M059J (cell line): ENCODE measurements at regions not wholly inside any gene's neighbourhood (a gene's known extent, or its start where the extent isn't known, plus 50 kb on each side); places are given as distances from the start of the nearest gene placed in this dataset.
"Not testable (repeated sequence)": the region's sequence is repeated elsewhere in the genome, so short reads cannot be mapped to it uniquely, and the experiment has no call there.

Experiments
- DNase-seq: peaks from one replicate; pipeline ENCODE4 v3.0.0-alpha.2; 2012; ENCODE audit warnings: low read depth

GRCh38 chr2:128598260-128598659, 279.6 kb upstream of the HS6ST1 start:
- not testable (repeated sequence) for DNase-seq

GRCh38 chr2:128598862-128599441, 280.3 kb upstream of the HS6ST1 start:
- DNase-seq = no peak

GRCh38 chr2:128599700-128600099, 281.0 kb upstream of the HS6ST1 start:
- no peak for DNase-seq

- no peak for DNase-seq
Observed at GRCh38 chr2:128600581-128601297, 282.1 kb upstream of the HS6ST1 start.

- DNase-seq = no peak
Observed at GRCh38 chr2:128601298-128602037, 282.8 kb upstream of the HS6ST1 start.

GRCh38 chr2:128602038-128602698, 283.5 kb upstream of the HS6ST1 start:
- no peak for DNase-seq

GRCh38 chr2:128602699-128603101, 284.0 kb upstream of the HS6ST1 start:
- no peak for DNase-seq

- DNase-seq = no peak
Observed at GRCh38 chr2:128603411-128603924, 284.8 kb upstream of the HS6ST1 start.

GRCh38 chr2:128604045-128604444, 285.4 kb upstream of the HS6ST1 start:
- no peak for DNase-seq

- DNase-seq = not testable (repeated sequence)
Observed at GRCh38 chr2:128604581-128604980, 285.9 kb upstream of the HS6ST1 start.

GRCh38 chr2:128605421-128605820, 286.8 kb upstream of the HS6ST1 start:
- no peak for DNase-seq

- no peak for DNase-seq
Observed at GRCh38 chr2:128605931-128606330, 287.3 kb upstream of the HS6ST1 start.

GRCh38 chr2:128606837-128607236, 288.2 kb upstream of the HS6ST1 start:
- DNase-seq = no peak

GRCh38 chr2:128607440-128607839, 288.8 kb upstream of the HS6ST1 start:
- DNase-seq = no peak

- DNase-seq = peak; percentile 6
Observed at GRCh38 chr2:128607911-128608506, 289.3 kb upstream of the HS6ST1 start.

GRCh38 chr2:128608921-128609880, 290.5 kb upstream of the HS6ST1 start:
- DNase-seq = no peak

- DNase-seq = no peak
Observed at GRCh38 chr2:128610496-128610895, 291.8 kb upstream of the HS6ST1 start.

- DNase-seq = no peak
Observed at GRCh38 chr2:128611421-128612320, 293.0 kb upstream of the HS6ST1 start.

GRCh38 chr2:128612628-128613027, 294.0 kb upstream of the HS6ST1 start:
- no peak for DNase-seq

GRCh38 chr2:128613351-128613750, 294.7 kb upstream of the HS6ST1 start:
- DNase-seq = no peak
